NCI-H2107 treated with DMSO at 0.1 percent for 48 hours (cell line): ENCODE measurements at regions not wholly inside any gene's neighbourhood (a gene's known extent, or its start where the extent isn't known, plus 50 kb on each side); places are given as distances from the start of the nearest gene placed in this dataset.

Experiments
- DNase-seq: peaks from one replicate; lab custom pipeline; 2025; ENCODE audit not compliant: unreplicated experiment; lab: John Stamatoyannopoulos, UW

DNA sequence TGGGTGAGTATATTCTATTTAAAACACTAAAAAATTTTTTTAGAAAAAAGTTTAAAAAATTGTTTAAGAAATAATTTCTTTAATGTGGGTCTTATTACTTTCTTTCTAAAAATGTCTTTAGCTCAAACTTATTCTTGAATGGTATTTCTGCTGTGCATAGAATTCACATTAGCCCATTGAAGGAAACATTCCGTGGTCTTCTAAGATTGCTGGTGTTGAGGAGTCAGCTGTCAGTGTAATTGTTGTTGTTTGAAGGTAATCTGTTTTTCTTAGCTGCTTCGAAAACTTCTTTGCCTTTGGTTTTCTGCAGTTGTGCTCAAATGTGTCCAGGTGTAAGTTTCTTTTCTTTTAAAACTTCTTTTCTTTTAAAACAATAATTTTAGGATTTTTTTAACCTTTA, 85.4 kb upstream of the KLF12 start:
- DNase-seq, result no peak

GRCh38 chr13:74218291-74218690, 84.1 kb upstream of the KLF12 start:
- DNase-seq, result no peak

DNA sequence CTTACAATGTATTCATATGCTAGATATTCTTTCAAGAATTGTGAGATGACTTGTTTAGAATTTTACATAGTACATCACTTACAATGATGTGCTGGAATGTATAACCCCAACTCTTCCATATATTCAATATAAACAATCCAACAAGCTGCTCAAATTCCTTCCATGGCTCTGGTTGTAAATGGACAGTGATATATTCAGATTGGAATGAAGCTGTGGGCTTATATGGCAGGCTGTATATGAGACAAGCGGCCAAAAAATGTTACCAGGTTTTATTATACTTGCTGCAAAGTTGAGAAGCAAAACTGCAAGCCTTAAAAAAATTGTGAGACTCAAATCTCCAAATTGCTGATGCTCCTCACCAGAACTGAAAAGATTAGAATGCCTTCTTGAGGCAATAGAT, 83.6 kb upstream of the KLF12 start:
- no peak for DNase-seq

GRCh38 chr13:74215420-74215819, 81.2 kb upstream of the KLF12 start:
- no peak for DNase-seq

DNA sequence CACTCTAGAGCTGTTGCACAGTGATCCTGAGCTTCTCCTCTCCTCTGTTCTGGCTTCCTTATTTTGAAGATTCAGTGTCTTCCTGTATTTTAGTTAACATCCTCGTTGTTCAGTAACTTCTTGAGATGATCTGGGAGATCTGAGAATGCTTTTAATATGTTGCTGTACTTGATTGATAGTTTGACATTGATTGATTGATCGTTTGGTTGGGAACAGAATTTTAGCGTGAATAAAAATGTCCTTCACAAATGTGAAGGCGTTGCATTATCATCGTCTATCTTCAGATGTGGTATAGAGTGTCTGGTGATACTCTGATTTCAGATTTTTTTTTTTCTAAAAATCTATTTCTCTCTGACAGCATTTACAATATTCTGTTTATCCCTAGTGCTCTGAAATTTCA, 80.1 kb upstream of the KLF12 start:
- no peak for DNase-seq

DNA sequence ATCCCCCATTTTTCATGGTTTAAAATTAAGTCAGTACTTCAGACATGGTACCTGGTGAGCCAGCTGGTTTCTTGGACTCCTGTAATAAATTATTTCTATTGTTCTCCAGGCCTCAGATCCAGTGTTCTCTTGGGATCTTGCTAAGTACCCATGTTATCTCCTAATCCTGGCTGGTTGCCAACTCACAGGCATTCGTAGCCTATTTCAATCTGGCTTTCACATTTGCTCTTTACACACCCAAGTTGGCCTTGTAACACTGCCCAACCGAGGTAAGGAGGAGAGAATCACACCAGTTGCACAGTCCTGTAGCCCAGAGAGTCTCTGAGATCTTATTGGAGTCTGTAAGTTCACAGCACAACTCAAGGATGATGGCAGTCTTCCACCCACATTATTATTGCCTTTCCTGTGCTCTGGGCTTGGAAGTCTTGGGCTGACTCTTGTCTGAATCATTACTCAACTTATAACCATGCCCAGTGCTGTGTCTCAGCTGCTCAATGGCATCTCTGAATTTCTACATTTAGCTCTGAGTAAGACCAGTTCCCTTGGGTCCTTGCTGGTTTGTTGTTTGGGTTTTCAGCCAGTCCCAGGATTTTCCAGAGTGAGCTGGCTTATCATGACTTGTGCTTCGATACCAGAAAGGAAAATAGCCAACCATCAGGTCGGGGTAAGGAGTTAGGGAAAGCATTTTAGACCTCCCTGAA, 76.6 kb upstream of the KLF12 start:
- DNase-seq, result peak; percentile 2

DNA sequence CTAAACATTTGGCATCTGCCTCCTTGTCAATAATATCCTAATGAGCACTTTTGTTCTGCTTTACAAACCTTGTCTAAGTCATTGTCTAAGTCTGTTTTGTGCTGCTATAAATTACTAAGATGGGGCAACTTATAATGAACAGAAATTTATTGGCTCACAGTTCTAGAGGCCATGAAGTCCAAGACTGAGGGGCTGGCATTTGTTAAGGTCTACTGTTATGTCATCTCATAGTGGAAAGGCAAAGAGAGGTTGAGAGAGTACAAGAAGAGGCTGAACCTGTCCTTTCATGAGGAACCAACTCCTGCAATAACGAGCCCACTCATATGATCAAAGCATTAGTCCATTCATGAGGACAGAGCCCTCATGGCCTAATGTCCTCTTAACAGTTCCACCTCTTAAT, 72.7 kb upstream of the KLF12 start:
- no peak for DNase-seq

DNA sequence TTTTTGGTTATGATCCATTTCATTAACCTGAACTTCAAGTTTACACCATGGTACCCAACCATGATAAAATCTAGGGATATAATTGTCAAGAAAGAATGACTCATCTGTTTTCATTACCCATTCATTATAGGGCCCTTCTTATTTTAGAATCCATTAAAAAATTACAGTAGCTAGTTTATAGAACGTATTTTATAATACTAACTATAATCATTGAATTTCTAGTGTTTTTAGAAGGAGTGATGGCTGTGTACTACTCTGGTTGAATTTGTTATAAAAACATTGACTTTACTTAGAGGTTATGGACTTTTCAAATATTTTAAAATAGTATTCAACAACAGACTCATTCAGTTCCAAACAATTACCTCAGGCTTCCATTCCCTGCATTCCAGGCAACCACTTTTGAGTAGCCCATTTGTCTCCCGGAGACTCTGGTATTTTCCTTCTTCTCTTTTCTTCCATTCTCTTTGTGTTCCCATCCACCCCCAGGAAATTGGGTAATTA, 71.9 kb upstream of the KLF12 start:
- no peak for DNase-seq

DNA sequence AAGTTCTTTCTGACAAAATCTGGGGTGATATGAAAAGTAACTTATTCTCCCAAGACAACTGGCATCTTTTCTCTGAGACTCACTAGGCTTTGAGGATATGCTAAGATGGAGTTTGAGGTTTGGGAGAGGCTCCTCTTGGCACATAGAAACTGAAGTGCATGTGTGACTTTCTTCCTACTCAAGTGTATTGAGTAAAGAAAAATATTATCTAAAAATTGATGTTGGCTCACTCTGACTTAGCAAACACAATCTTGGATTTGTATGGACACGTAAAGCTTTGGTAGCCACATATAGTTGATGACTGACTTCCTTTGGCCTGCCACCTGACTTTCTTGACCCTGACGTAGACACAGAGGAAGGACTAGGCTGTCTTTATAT, 71.1 kb upstream of the KLF12 start:
- no peak for DNase-seq

DNA sequence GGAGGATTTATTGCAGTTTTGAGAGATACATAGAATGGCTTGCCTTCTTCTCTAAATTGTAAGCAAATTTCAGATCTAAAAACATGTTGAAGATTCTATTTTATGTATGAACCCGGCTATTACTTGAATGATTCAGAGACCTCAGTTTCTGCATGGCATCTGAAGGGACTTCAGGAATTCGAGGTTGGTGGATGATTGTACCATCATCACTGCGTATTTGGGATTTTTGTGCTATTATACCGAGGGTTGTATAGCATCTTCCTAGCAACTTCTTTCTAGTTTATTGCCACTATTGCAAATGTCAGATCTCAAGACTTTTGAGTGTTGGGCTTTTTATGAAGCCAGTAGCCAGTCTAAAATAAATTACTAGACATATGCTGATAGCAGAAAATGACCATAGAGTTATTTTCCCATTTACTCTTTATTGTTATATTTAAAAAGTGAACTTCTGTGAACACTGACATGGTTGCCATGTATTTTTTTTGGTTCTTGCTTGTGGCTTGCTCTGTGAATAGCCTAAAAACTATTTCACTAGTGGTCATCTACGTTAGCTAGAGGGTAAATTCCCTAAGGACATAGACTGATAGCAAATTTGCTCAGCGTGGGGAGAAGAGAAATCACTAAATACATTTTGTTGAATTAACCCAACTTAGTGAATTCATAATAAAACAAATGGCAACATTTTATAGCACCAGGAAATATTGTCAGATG, 70.6 kb upstream of the KLF12 start:
- no peak for DNase-seq

- peak; percentile 3 for DNase-seq
Observed at GRCh38 chr13:74203576-74203975, 69.4 kb upstream of the KLF12 start.

GRCh38 chr13:74202129-74202813, 68.1 kb upstream of the KLF12 start:
- DNase-seq, result no peak

DNA sequence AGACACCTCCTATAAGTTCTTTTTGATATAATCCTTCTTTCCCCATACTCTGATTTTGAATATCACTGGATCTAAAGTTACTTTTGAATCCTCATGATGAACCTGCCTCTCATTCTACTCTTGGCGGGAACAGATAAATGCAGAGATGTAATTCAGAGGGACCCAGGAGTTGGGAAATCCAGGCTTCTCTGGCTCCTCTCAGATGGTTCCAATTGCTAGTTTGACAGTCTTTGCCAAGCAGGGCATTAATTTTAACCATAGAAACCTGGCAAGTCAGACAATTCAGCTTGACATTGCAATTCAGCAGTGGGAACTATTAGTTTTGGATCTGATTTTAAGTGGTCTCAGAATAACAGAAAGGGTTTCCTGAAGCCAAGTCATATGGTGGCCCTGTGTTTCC, 67.3 kb upstream of the KLF12 start:
- DNase-seq, result no peak

- DNase-seq, result no peak
Observed at GRCh38 chr13:74200081-74200480, 65.9 kb upstream of the KLF12 start.

- no peak for DNase-seq
Observed at GRCh38 chr13:74197677-74198429, 63.6 kb upstream of the KLF12 start.

GRCh38 chr13:74194846-74195245, 60.6 kb upstream of the KLF12 start:
- no peak for DNase-seq

- no peak for DNase-seq
Observed at GRCh38 chr13:74193391-74193790, 59.2 kb upstream of the KLF12 start.

DNA sequence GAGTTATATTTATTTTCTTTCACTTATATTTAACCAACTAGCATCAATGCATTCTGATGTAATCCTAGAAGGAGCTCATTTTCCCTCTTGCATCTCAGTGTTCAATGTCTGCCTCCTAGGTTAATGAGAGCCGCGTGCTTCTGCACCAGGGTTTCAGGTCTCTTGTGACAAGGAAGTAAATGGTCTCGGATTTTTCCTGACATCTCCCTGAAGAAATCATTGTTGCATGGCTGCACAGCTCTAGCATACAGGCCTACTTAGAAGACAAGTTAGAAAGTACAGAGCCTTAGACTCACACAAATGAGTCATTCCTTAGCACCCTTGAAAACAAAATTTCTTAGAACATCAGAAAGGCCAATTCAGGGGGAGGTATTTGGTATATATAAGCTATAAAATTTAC, 57.2 kb upstream of the KLF12 start:
- peak; percentile 20 for DNase-seq

- DNase-seq, result no peak
Observed at GRCh38 chr13:74190999-74191398, 56.8 kb upstream of the KLF12 start.

GRCh38 chr13:74187564-74187963, 53.4 kb upstream of the KLF12 start:
- no peak for DNase-seq

GRCh38 chr13:74184283-74184682, 50.1 kb upstream of the KLF12 start:
- DNase-seq, result no peak
